ENCODE measurements at regions not wholly inside any gene's neighbourhood (a gene's known extent, or its start where the extent isn't known, plus 50 kb on each side); places are given as distances from the start of the nearest gene placed in this dataset.

DNA sequence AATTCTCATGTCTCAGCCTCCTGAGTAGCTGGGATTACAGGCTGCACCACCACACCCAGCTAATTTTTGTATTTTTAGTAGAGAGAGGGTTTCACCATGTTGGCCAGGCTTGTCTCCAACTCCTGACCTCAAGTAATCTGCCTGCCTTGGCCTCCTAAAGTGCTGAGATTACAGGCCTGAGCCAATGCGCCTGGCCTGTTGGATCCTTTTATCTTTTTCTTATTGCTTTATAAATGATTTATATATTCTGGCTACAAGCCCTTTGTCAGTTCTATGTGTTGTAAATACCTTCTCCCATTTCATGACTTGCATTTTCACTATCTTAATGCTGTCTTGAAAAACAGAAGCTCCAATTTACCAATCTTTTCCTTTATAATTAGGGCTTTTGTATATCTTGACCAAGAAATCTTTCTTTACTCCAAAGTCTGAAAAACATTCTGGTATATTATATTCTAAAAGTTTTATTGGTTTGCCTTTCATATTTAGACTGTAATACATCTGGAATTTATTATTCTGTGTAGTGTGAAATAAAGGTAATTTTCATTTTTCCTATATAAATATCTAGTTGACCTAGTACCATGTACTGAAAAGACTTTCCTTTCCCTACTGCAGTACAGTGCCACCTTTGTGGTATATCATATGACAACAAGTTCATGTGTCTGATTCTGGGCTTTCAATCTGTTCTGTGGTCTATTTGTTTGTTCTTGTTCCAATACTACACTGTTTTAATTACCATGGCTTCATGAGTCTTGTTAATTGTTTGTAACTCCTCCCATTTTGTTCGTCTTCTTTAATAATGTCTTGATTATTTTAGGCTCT, 52.9 kb upstream of the RNU6-1 start:
- no peak for DNase-seq (ENCODE audit: low read depth)

DNA sequence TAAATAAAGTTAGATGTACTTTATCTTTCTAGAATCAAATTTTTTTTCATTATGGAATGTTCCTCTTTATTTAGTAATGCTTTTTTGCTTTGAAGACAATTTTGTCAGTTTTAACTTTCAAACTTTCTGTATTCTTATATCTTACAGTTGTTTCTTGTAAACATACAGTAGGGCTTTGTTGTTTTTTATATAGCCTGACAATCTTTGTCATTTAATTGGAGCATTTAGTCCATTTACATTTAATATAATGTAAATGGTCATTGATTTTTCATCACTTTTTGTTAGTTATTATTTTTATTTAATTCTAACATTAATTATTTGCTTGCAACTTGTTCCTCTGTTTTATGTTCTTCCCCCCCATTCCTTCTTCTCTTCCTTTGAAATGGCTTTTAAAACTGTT, 55.4 kb upstream of the RNU6-1 start:
- DNase-seq (ENCODE audit: low read depth) = no peak

DNA sequence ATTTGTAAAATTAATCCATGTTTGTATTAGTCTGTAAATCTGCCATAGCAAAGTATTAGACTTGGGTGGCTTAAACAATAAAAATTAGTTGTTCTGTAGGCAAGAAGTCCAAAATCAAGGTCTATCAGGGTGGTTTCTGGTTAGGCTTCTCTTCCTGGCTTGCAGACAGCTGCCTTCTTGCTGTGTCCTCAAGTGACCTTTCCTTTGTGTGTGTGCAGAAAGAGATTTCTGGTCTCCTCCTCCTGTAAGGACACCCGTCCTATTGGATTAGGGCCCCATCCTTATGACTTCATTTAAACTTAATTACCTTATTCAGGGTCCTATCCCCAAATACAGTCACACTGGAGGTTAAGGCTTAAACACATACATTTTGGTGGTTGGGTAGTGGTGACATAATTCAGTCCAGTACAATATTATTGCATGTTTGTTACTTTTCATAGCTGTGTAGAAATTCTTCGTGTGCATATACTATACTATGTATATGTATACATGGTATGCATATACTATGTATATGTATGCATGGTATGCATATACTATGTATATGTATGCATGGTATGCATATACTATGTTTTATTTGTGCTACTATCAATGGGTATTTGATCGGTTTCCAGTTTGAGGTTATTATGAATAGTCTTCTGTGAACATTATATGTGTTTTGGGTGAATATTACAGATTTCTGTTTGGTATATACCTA, 57.9 kb upstream of the RNU6-1 start:
- no peak for DNase-seq (ENCODE audit: low read depth)

DNA sequence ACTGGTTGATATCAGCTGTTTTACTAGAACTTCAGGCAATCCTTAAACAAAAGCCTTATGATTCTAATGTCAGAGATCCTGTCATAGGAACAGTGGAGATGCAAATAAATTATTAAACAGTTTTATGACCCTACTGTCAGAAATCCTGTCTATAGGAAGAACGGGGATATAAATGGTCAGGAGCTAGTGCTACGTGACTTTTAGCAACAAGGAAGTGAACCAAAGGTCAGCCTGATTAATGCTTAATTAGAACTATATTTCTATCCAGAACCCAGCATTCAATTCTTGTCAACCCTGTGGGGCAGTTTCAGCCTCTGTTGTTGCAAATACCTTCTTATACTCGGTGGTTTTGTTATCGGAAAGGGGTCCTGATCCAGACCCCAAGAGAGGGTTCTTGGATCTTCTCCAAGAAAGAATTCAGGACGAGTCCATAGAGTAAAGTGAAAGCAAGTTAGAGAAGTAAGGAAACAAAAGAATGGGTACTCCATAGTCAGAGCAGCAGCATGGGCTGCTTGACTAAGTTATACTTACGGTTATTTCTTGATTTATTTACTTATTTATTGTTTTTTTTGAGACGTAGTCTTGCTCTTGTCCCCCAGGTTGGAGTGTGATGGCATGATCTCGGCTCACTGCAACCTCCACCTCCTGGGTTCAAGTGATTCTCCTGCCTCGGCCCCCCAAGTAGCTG, 59.9 kb upstream of the RNU6-1 start:
- no peak for DNase-seq (ENCODE audit: low read depth)

DNA sequence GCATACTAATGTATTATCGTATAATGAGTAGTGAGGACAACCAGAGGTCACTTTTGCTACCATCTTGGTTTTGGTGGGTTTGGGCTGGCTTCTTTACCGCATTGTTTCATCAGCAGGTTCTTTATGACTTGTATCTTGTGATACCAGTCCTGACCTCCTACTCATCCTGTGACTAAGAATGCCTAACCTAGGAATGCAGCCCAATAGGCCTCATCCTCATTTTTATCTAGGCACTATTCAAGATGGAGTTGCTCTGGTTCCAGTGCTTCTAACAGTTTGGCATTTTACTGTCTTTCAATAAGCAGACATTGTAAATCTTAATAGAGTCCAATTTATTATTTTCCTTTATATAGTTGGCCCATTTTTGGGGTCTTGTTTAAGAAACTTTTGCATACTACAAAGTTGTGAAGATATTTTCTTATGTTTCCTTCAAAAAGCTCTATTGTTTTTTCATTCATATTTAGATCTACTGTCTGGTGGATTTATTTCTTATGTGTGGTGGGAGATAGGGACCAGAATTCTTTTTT, 60.8 kb upstream of the RNU6-1 start:
- no peak for DNase-seq (ENCODE audit: low read depth)

DNA sequence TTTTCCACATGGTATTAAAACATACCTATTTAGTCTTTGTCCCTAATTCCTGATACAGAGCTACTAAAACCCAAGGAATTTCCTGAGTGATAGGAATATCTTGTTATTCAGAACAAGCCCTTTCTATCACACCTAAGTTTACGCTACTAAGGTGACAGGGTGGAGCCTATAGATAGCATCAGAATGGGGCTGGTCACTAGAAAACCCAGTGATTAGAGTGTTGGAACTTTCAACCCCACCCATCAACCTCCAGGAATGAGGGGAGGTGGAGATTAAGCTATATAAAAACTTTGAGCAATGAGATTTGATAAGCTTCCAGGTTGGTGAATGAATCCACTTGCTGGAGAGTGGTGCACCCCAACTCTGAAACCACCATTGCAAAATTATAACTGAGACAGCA, 62.1 kb upstream of the RNU6-1 start:
- no peak for DNase-seq (ENCODE audit: low read depth)

DNA sequence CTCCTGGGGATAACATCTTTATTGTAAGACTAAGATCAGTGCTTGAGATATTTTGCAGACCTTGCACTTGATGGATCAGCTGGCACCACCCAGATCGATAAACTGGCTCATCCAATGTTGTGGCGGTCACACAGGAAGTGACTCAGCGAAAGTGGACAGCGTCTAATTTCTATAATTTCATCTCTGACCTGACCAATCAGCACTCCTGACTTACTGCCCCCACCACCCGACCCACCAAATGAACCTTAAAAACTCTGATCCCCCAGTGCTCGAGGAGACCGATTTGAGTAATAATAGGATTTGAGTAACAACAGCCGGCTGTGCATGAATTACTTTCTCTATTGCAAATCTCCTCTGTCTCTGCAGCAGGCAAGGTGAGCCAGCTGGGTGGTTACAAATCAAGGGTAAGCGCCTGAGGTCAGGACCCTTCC, 62.7 kb upstream of the RNU6-1 start:
- no peak for DNase-seq (ENCODE audit: low read depth)

DNA sequence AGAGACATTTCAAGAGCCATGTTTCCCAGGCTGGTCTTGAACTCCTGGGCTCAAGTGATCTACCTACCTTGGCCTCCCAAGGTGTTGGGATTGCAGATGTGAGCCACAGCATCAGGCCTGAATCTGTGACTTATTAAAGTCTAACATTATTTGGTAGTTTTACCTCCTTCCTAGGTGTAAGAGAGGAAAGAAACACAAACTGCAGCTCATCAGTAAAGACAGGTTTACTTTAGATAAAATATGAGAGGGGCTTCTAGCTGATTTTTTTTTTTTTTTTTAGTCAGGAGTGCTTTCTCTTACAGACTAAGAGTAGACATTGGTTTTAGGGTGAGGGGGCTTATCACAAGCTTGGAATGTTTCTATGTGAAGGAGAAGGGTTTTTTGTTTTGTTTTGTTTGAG, 63.9 kb upstream of the RNU6-1 start:
- DNase-seq (ENCODE audit: low read depth) = no peak

DNA sequence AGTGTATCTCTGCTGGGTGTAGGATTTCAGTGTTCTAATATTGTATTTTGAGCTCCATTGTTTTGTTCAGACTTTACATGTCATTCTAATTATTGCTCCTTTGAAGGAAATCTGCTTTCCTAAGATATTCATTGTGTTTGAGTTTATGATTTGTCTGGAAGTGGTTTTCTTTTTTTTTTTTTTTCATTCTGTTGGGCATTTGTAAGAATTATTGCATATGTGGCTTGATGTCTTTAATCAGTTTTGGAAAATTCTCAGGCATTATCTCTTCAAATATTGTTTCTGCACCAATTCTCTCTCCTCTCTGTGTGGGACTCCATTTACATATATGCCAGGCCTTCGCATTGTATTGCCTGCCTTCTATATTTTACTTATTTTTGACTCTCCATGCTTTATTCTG, 65.8 kb upstream of the RNU6-1 start:
- no peak for DNase-seq (ENCODE audit: low read depth)

DNA sequence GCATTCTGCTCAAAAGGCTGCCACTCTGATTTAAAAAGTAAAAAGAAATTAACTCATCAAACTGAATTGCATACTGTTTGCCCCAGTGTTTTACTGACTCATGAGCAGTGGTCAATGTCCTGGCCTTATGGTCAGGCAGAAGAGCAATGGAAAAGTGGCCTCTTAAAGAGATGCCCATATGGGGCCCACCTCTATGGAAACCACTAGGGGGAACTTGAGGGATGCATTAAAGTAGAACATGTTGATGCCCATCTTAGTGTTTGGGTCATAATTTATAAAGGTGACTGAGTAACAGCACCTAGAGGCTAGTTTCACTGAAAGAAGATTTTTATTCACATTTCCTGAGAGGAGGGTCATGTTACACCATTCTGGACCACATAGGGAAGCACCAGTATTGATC, 66.5 kb upstream of the RNU6-1 start:
- DNase-seq (ENCODE audit: low read depth) = peak; percentile 40

DNA sequence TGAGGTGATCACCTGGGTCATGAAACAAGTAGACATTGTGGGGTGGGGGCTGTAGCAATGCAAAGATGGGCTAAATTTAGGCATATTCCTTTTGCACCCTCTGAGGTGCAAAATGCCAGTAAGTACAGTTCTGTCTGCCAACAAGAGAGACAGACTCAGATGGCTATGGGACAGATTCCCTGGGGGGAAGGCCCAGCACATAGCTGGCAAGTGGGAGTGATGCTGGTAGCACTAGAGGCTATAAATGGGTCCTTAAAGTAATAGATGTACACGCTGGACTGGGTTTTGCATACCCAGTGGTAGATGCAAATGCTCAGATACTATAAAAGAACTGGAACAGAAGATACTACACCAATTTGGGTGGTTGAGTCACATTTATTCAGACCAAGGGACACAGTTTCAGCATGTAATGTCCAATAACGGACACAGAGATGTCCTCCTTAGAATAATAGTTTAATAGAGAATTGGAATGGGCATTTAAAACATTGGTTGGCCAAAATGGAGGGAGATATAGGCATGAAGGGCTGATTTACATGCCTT, 67.4 kb upstream of the RNU6-1 start:
- DNase-seq (ENCODE audit: low read depth) = no peak

DNA sequence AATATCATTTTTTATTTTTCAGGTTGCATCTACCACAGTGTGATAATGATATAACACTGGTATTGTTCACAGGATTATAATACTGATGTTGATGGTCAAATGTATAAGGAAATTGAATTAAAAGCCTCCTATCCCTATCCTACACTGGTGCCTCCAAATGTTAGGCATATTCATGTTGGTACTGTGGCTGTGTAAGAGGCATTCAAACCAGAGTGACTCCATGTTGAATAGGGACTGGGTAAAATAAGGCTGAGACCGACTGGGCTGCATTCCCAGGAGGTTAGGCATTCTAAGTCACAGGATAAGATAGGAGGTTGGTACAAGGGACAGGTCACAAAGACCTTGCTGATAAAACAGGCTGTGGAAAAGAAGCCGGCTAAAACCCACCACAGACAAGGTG, 68.9 kb upstream of the RNU6-1 start:
- no peak for DNase-seq (ENCODE audit: low read depth)

DNA sequence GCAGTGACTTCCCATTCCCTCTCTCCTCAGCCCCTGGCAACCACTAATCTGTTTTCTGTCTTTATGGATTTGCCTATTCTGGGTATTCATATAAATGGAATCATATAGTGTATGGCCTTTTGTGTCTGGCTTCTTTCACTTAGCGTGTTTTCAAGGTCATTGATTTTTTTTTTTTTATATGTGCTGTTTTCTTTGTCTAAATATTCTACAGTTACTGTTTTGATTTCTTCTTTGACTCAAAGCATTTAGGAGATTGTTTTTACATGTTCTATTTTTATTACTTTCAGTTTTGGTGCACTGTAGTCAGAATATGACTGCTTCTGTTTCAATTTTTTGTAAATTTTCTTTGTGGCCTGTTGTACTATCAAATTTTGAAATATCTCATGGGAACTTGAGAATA, 71.9 kb upstream of the RNU6-1 start:
- no peak for DNase-seq (ENCODE audit: low read depth)

DNA sequence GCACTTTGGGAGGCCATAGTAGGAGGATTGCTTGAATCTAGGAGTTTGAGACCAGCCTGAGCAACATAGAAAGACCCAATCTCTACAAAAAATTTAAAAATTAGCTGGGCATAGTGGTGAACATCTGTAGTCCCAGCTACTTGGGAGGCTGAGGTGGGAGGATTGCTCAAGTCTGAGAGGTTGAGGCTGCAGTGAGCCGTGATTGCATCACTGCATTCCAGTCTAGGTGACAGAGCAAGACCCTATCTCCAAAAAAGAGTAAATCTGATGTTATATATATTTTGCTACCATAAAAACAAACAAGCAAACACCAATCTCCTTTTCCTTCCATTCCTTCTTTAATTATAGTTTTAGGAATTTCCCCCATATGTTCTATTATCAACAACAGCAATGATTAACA, 74.2 kb upstream of the RNU6-1 start:
- no peak for DNase-seq (ENCODE audit: low read depth)

DNA sequence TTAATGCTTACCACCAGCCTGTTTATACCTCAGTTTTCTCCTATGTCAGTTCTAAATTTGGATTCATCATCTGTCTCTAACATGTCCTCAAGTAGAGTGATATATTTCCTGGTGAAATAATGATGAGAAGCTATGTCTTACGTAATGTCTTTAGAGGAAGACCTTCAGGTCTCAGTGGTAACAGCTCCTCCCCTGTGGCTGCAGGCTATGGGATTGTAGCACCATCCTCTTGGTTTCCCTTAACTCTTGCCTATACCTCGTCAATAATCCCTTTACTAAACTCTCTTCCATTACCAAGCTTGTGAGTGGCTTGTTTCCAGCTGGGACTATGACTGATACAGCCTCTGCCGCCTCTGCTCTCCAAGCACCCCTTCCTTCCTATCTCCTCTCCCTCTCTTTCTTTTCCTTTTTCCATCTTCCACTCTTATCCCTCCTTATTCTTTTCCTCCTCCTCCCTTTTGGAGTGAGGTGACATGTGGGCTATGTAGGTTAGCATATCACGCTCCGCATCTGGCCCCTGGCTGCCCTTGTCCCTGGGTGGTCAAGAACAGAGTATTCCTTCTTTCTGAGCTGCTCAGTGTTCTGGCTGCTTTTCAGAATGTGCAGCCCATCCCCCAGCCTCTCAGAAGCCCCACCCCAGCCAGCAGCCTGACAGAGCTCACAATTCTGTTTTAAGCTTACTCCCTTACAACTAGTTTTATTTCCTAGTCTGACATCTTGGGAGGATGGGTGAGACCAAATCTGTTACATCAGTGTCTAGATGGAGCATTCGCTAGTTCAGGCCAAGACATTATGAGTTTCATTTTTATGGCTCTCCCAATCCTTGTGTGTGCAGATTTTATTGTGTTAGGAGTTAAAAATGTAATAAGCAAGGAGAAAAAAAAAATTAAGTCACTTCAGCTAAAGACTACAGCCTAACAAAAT, 75.0 kb upstream of the RNU6-1 start:
- DNase-seq (ENCODE audit: low read depth) = peak; percentile 29

DNA sequence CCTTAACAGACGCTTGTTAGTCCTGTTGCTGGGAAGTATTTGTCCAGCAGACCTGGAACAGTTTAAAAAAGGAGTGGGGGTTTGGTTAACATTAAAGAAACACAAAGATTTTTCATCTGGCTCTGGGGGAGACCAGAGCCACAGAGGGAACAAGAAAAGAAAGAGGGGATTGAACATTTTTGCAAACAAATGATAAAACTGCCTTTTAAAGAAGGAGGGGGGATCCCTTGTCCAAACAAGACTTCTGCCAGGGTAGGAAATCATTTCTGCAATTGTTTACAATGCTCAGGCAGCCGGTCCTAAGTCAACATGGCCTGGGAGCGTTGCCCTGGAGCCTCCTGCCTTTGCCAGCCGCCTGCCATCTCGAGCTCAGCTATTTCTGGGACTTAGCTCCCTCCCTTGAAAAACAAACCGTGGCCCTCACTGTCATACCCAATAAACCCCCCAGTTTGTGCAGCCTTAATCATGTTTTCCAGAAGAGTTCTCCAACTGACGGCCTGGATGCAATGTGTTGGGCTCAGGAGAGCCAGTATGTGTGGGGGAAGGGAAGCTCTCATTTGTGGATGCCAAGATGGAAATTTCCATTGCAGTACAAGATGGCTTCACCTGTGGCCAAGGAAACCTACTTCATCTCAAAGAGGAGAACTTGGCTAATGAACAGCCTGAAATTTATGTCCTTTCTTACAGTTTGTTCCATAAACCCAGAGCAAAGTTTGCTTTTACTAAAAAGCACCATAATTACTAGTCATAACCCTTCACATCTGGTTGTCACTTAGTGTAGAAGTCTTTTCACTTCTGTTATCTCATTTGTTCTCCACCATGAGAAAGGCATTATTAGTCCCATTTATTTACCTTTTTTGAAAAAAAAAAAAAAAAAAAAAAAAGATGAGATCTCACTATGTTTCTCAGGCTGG, 75.9 kb upstream of the RNU6-1 start:
- DNase-seq (ENCODE audit: low read depth) = peak; percentile 43

DNA sequence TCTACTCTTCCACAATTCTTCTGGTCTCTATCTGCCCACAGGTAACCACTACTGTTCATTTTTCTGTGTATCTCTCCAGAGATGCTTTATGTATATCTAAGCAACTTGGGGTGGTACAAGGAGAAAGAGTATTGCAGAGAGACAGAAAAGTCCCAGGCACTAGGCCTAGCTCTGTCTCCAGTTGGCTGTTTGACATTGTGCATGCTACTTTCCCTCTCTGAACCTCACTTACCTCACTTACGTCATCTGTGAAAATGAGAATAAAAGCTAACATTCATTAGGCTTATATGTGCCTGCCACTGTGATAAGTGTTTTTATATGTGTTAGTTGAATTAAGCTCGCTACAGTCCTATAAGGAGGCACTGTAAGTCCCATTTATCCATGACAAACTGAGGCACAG, 76.7 kb upstream of the RNU6-1 start:
- DNase-seq (ENCODE audit: low read depth) = no peak

DNA sequence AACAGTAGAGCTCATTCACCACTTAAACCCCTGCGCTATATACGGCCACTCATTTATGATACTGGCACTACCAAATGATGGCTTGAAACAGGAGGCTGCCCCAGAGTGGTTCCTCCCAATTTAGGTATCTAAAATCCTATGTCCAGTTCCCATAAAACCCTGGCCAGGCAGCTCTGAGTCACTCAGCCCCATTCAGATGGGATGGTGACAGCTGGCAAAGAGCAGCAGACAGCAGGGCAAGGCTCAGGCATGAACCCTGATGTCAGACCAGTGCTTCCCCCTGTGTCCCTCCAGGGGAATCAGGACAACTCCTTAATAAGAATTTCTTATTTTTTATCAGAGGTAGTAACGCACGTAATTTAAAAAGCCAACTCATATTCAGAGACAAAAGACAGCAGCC, 77.2 kb upstream of the RNU6-1 start:
- DNase-seq (ENCODE audit: low read depth) = peak; percentile 52

DNA sequence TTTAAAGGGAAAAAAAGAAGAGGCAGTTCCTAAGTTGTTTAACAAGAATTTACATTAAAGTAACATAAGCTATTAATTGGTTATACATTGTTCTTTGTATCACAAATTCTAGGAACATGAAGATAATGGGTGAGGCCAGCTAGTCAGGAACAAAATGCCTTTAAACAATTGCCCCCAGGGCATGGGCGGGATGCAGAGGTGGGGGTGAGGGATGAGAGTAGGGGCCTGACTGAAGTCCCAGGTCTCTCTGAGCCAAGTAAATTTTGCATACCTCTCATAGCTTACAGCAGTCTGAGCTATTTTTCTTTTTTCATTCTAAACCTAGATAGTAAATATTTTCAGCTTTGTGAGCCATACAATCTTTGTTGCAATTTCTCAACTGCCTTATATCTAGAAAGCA, 77.8 kb upstream of the RNU6-1 start:
- no peak for DNase-seq (ENCODE audit: low read depth)

DNA sequence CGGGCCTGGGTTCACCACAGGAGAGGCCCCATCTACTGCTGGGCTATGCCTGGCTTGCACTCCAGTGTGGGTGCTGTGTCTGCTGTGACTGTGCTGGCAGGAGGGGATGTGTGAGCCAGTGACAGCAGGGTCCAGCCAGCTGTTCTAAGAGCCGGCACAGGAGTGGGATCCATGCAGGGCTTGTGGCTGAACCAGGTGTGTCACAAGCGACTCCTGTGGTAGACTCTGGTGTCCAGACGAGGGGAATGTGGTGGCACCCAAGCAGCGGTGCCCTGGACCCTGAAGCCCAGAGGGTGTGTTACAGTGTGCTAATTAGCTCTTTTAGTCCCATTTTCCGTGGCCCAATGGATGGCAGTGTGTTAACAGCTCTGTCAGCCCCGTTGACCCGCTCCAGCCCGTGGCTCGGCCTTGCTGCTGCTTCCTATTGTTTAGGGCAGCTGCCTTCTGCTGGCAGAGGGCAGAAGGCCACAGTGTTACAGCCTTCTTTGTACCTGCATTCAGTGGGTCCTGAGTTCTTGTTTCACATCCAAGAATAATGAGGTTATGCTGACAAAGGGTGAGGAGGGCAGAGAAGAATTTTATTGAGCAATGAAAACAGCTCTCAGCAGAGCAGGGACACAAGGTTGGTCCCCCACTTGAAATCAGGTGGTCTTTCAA, 78.5 kb upstream of the RNU6-1 start:
- DNase-seq (ENCODE audit: low read depth) = no peak
